Fibroblast of lung (primary cell): ENCODE measurements at regions not wholly inside any gene's neighbourhood (a gene's known extent, or its start where the extent isn't known, plus 50 kb on each side); places are given as distances from the start of the nearest gene placed in this dataset.

ENCODE experiments used
- CTCF ChIP-seq, 2 donors: IDR thresholded peaks in 1 of 2; conservative IDR thresholded peaks in 1 of 2; 1 replicate in 1 of 2; 2 replicates in 1 of 2; pipeline ENCODE4 v1.5.1; 2011 to 2012; ENCODE audit warnings: low read length in 2 of 2, control low read depth in 1 of 2, inconsistent platforms in 1 of 2, low read depth in 1 of 2, mild to moderate bottlenecking in 1 of 2
- EZH2 ChIP-seq: IDR thresholded peaks from 2 replicates; pipeline ENCODE4 v1.5.1; 2012; ENCODE audit warnings: low read length, control low read depth, mild to moderate bottlenecking; ENCODE audit errors: missing control alignments

- TF ChIP-seq CTCF (conservative IDR thresholded peaks at IDR 0.05 in 1 of 2, IDR thresholded peaks at IDR 0.05 in 1 of 2; ENCODE audit: low read depth in 1 of 2, low read length in 2 of 2) = no peak
- TF ChIP-seq EZH2 = no peak
These were observed 485.8 kb upstream of the ATXN7L3B start for GRCh38 chr12:74051848-74052247.
